GM12874 (cell line): ENCODE measurements at regions not wholly inside any gene's neighbourhood (a gene's known extent, or its start where the extent isn't known, plus 50 kb on each side); places are given as distances from the start of the nearest gene placed in this dataset.

ENCODE experiments used
- TF ChIP-seq, protein P1 (sequence below): IDR thresholded peaks from 2 replicates; pipeline ENCODE4 v1.5.1; 2011; ENCODE audit warnings: low read depth, mild to moderate bottlenecking, control low read depth, low read length, moderate library complexity; ENCODE audit not compliant: insufficient read depth

DNA sequence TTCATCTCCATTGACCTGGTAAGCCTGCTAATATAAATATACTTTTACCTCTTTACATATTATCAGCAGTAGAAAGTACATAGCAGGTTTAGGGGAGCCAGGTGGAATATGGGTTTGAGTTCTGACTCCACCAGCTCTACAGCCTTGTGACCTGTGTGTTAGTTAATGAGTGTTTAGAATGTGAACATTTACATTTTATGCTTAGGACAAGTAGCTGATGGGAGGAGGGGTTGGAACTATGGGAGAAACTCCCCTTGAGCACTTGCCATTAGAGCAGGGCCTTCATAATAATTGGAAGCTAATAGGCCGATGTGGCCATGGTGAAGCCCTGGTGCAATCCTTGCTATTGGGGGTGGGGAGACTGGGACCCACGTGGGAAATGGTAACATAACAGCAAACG, 148.3 kb upstream of the NTRK2 start:
- TF ChIP-seq, protein P1, sequence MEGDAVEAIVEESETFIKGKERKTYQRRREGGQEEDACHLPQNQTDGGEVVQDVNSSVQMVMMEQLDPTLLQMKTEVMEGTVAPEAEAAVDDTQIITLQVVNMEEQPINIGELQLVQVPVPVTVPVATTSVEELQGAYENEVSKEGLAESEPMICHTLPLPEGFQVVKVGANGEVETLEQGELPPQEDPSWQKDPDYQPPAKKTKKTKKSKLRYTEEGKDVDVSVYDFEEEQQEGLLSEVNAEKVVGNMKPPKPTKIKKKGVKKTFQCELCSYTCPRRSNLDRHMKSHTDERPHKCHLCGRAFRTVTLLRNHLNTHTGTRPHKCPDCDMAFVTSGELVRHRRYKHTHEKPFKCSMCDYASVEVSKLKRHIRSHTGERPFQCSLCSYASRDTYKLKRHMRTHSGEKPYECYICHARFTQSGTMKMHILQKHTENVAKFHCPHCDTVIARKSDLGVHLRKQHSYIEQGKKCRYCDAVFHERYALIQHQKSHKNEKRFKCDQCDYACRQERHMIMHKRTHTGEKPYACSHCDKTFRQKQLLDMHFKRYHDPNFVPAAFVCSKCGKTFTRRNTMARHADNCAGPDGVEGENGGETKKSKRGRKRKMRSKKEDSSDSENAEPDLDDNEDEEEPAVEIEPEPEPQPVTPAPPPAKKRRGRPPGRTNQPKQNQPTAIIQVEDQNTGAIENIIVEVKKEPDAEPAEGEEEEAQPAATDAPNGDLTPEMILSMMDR = no peak

DNA sequence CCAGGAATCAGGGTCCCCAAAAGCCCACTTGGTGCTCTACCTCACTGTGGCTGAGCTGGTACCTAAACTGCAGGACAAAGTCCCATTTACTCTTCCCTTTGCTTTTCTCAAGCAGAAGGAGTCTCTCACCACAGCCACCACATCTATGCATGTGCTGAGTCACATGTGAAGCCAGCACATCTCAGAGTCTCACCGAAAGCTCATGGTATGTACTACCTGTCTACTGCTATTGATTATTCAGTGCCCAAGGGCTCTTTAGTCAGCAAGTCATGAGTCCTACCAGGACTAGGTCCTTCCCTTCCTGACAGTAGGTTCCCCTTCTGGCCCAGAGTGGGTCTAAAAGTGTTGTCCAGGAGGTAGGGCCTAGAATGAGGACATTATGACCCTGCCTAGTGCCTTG, 130.7 kb upstream of the NTRK2 start:
- TF ChIP-seq, protein P1 = no peak

DNA sequence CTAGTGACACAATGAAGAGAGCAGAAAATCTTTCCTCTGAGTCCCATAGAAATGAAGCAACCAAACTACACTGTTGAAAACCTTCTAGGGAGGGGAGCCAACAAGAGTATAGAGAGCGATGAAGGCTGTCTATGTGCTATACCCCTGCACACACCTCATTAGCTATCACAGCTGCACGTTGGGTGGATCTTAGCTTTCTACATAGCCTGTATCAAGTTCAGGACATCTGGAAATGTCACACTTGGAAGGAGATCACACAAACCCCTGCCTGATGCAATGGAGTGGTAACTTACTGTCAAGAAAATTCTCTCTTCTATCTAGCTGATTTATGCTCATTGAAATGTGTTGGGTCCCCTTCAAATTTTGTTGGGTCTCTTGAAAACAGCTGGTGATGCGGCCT, 127.0 kb upstream of the NTRK2 start:
- TF ChIP-seq, protein P1 = no peak

DNA sequence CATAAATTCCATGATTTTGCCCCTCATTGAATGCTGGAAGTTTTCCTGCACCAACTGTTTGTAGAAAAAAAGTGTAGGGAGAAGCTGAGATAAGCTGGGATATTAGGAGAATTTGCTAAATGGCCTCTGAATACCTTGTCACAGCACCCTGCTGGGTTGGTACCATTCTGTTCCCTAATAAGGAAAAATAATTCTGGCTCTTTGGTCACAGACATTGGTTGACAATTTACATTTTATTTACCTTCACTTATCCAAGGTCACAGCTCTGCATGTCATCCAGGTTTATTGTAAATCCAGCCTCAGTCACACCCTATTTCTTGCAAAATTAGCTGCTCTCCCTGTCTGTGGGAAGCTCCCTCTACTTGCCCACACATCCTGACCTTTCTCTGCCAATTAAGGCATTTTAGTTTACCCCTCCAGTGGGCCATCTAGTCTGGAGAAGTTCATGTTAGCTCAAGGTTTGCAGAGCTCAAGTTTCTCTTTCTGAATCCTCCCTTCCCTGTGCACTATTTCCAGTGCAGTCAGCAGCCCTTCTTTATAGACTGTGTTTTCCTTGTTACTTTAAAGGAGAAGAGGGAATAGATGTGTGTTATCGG, 115.4 kb upstream of the NTRK2 start:
- TF ChIP-seq, protein P1 = no peak

DNA sequence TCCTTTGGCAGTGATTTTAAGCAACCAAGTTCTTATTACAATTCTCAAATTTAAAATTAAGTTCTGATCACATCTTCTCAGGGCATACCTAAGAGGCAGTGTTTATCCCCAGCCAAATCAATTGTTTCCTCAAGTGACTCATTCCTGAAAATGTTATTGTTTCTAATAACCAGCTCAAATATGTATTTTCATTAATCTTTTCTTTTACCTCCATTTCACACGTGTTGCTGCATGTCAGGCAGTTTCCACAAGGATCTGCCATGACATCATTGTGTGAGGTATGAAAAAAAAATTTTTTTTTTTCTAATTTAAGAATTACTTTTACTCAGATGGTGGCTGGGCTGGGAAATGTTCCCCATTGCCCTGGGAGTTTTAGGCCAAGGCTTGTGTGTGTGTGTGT, 113.0 kb upstream of the NTRK2 start:
- TF ChIP-seq, protein P1 = no peak

DNA sequence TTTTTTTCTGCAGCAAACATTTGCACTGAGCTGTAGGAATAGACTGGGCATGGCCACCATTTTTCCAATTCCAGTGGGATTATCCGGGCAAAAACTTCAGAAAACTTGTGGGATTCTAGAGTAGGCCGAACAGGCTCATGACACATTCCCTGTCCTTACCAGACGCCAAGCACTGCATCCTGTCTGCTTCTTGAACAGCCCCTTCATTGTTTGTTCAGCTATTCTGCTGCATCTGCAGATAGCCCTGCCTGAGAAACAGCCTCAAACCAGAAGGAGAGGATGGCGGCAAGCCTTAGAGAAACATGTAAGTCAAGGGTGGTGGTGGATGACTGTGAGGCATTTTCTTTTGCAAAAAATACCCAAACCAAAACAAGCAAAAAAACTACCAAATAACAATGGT, 111.8 kb upstream of the NTRK2 start:
- TF ChIP-seq, protein P1 = no peak

DNA sequence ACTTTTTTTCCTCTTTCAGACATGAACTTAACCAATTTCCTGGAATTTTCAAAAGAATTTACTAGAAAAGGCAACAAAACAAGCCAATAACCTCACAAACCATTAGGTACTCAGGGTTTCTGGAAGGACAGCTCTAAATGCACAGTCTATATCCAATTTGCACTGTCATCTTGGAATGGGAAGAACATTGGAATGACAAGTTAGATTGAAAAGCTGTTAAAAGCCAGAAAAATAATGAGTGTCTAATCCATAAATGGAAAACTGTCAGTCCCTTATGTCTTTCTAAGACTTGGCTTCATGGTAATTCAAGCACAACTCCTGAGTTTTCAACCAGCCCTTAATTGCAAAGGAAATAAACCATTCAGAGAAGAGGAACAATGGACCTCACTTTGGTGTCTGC, 105.8 kb upstream of the NTRK2 start:
- TF ChIP-seq, protein P1 = no peak
